ENCODE measurements at regions not wholly inside any gene's neighbourhood (a gene's known extent, or its start where the extent isn't known, plus 50 kb on each side); places are given as distances from the start of the nearest gene placed in this dataset.
"Not testable (repeated sequence)": the region's sequence is repeated elsewhere in the genome, so short reads cannot be mapped to it uniquely, and the experiment has no call there.

GRCh38 chr2:226310146-226310545 lies 489.5 kb downstream of the IRS1 start:
- no peak for DNase-seq

- DNase-seq = no peak
These were observed 490.6 kb downstream of the IRS1 start for GRCh38 chr2:226308986-226309385.

- no peak for DNase-seq
These were observed 491.3 kb downstream of the IRS1 start for GRCh38 chr2:226308323-226308680.

- no peak for DNase-seq
These were observed 491.9 kb downstream of the IRS1 start for GRCh38 chr2:226307487-226308322.

- no peak for DNase-seq
These were observed 492.7 kb downstream of the IRS1 start for GRCh38 chr2:226306969-226307368.

- DNase-seq = no peak
These were observed 495.3 kb downstream of the IRS1 start for GRCh38 chr2:226304308-226304707.

- DNase-seq = no peak
These were observed 495.9 kb downstream of the IRS1 start for GRCh38 chr2:226303707-226304106.

GRCh38 chr2:226300196-226300886 lies 499.3 kb downstream of the IRS1 start:
- no peak for DNase-seq

- no peak for DNase-seq
These were observed 499.8 kb downstream of the IRS1 start for GRCh38 chr2:226299771-226300170.

GRCh38 chr2:226295681-226296080 lies 503.9 kb downstream of the IRS1 start:
- no peak for DNase-seq

- DNase-seq = no peak
These were observed 504.5 kb downstream of the IRS1 start for GRCh38 chr2:226295123-226295522.

GRCh38 chr2:226291281-226291680 lies 508.3 kb downstream of the IRS1 start:
- not testable (repeated sequence) for DNase-seq

GRCh38 chr2:226286916-226287315 lies 512.7 kb downstream of the IRS1 start:
- no peak for DNase-seq

- no peak for DNase-seq
These were observed 515.8 kb downstream of the IRS1 start for GRCh38 chr2:226283796-226284195.

- DNase-seq = no peak
These were observed 517.5 kb downstream of the IRS1 start for GRCh38 chr2:226282151-226282550.

GRCh38 chr2:226280136-226280535 lies 519.5 kb downstream of the IRS1 start:
- DNase-seq = not testable (repeated sequence)

GRCh38 chr2:226275215-226275614 lies 524.4 kb downstream of the IRS1 start:
- DNase-seq = no peak

- no peak for DNase-seq
These were observed 525.5 kb downstream of the IRS1 start for GRCh38 chr2:226274143-226274542.

GRCh38 chr2:226273440-226273839 lies 526.2 kb downstream of the IRS1 start:
- DNase-seq = no peak

- DNase-seq = no peak
These were observed 527.2 kb downstream of the IRS1 start for GRCh38 chr2:226272435-226272834.

- DNase-seq = no peak
These were observed 529.1 kb downstream of the IRS1 start for GRCh38 chr2:226270285-226271058.

- DNase-seq = no peak
These were observed 531.9 kb downstream of the IRS1 start for GRCh38 chr2:226267516-226268289.
